KMS-11 (cell line): ENCODE measurements at regions not wholly inside any gene's neighbourhood (a gene's known extent, or its start where the extent isn't known, plus 50 kb on each side); places are given as distances from the start of the nearest gene placed in this dataset.

ENCODE experiments used
- H2AFZ ChIP-seq: fragments of 200-600 bp; sonication (generic); 2 replicates; pipeline ENCODE4 v1.6.1; 2016; ENCODE audit warnings: antibody characterized with exemption, mixed run types, low read depth
- H3K27ac ChIP-seq: fragments of 200-600 bp; sonication (generic); 2 replicates; pipeline ENCODE4 v1.6.1; 2016; ENCODE audit warnings: mild to moderate bottlenecking, mixed run types
- H3K27me3 ChIP-seq: fragments of 200-600 bp; sonication (generic); 2 replicates; pipeline ENCODE4 v1.6.1; 2017; ENCODE audit warnings: mild to moderate bottlenecking, low read depth, mixed run types, moderate library complexity; ENCODE audit not compliant: insufficient read depth
- H3K36me3 ChIP-seq: fragments of 200-600 bp; sonication (generic); 2 replicates; pipeline ENCODE4 v1.6.1; 2017; ENCODE audit warnings: mild to moderate bottlenecking, mixed run types; ENCODE audit not compliant: insufficient read depth
- H3K4me1 ChIP-seq: fragments of 200-600 bp; sonication (generic); 2 replicates; pipeline ENCODE4 v1.6.1; 2016; ENCODE audit warnings: mild to moderate bottlenecking, low read depth, mixed run types; ENCODE audit not compliant: poor library complexity, severe bottlenecking
- H3K4me2 ChIP-seq: fragments of 200-600 bp; sonication (generic); 2 replicates; pipeline ENCODE4 v1.7.0; 2016; ENCODE audit warnings: mild to moderate bottlenecking, mixed run types
- H3K4me3 ChIP-seq: fragments of 200-600 bp; sonication (generic); IDR thresholded peaks from 2 replicates; pipeline ENCODE4 v1.6.1; 2017; ENCODE audit warnings: low read depth, low read length, mixed read lengths; ENCODE audit not compliant: insufficient read depth
- H3K79me2 ChIP-seq: fragments of 200-600 bp; sonication (generic); 2 replicates; pipeline ENCODE4 v1.6.1; 2016; ENCODE audit warnings: low read depth, mixed run types; ENCODE audit not compliant: insufficient read depth
- H3K9ac ChIP-seq: fragments of 200-600 bp; sonication (generic); 2 replicates; pipeline ENCODE4 v1.6.1; 2016; ENCODE audit warnings: mild to moderate bottlenecking, mixed run types
- H4K20me1 ChIP-seq: fragments of 200-600 bp; sonication (generic); 2 replicates; pipeline ENCODE4 v1.6.1; 2016; ENCODE audit warnings: mild to moderate bottlenecking, mixed run types; ENCODE audit not compliant: insufficient read depth
- CTCF ChIP-seq: fragments of 200-600 bp; sonication (generic); conservative IDR thresholded peaks from 2 replicates; pipeline ENCODE4 v1.6.1; 2017; ENCODE audit warnings: low read depth, mild to moderate bottlenecking, antibody characterized with exemption, low read length, moderate library complexity, mixed read lengths

GRCh38 chr6:49003348-49003747, 459.7 kb downstream of the MMUT start:
- no peak overlapping the region for H3K27ac ChIP-seq
- H3K4me3 ChIP-seq: no peak overlapping the region
- H3K36me3 ChIP-seq: no peaks in the 10 kb centered on the region
- H3K27me3 ChIP-seq: no peaks in the 10 kb centered on the region
- no peak overlapping the region for H3K4me2 ChIP-seq
- H3K4me1 ChIP-seq: no peaks in the 10 kb centered on the region
- no peaks in the 10 kb centered on the region for H3K79me2 ChIP-seq
- no peak overlapping the region for H3K9ac ChIP-seq
- no peak overlapping the region for H2AFZ ChIP-seq
- TF ChIP-seq CTCF: no peak
- no peaks in the 10 kb centered on the region for H4K20me1 ChIP-seq

DNA sequence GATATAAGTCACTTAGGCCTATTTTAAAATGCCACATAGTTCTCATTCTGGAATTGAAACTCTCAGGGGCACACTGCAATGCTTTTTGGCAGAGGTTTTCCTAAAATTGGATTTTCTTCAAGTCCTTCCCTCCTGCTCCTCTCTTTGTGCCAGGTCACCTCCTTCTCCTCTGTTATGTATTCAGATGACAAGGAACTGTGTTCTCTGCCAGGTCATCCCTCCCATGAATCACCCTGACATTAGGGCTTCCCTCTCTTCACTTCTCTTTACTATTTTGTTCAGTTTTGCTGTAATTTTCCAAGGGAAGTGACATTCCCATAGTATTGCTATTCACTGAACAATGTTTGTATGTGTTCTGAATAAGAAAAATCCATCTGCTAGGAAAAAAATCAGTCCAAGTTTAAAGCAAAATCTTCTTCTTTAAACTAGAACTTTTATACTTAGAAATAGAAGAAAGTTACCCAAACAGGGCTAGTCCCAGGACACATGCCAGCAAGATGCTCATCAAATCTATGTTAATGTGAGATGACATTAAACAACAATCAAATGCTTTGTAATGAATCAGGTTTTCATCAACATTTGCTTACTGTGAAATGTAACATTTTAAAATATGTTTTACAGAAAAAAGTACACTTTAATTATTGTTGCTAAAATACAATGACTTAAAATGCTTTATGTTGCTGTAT, 461.1 kb downstream of the MMUT start:
- Histone ChIP-seq H2AFZ (no peak overlapping the region), H3K27ac (no peak overlapping the region), H3K4me1 (no peaks in the 10 kb centered on the region), H4K20me1 (no peaks in the 10 kb centered on the region), H3K4me3 (no peak overlapping the region), H3K27me3 (no peaks in the 10 kb centered on the region), H3K36me3 (no peaks in the 10 kb centered on the region), H3K79me2 (no peaks in the 10 kb centered on the region), H3K9ac (no peak overlapping the region), H3K4me2 (no peak overlapping the region)
- TF ChIP-seq CTCF: no peak

DNA sequence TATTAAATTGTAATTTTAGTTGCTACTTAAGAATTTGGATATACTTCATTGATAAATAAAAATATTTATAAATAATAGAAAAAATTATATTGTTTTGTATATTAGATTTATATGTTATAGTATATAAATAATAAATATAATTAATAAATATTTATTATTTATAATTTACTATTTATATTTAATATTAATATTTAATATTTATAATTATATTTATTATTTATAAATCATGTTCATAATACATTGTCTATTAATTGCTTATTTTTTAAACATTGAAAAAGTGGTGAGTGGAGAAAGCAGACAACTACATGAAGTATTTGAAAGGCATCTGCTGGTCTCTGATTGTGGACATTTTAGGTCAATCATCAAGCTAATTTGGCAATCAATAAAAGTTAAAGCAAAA, 464.5 kb downstream of the MMUT start:
- Histone ChIP-seq H3K36me3 (no peaks in the 10 kb centered on the region), H2AFZ (no peak overlapping the region), H3K79me2 (no peaks in the 10 kb centered on the region), H4K20me1 (no peaks in the 10 kb centered on the region), H3K9ac (no peak overlapping the region), H3K4me1 (no peaks in the 10 kb centered on the region), H3K27ac (no peak overlapping the region), H3K4me2 (no peak overlapping the region), H3K27me3 (no peaks in the 10 kb centered on the region), H3K4me3 (no peak overlapping the region)
- TF ChIP-seq CTCF: no peak

DNA sequence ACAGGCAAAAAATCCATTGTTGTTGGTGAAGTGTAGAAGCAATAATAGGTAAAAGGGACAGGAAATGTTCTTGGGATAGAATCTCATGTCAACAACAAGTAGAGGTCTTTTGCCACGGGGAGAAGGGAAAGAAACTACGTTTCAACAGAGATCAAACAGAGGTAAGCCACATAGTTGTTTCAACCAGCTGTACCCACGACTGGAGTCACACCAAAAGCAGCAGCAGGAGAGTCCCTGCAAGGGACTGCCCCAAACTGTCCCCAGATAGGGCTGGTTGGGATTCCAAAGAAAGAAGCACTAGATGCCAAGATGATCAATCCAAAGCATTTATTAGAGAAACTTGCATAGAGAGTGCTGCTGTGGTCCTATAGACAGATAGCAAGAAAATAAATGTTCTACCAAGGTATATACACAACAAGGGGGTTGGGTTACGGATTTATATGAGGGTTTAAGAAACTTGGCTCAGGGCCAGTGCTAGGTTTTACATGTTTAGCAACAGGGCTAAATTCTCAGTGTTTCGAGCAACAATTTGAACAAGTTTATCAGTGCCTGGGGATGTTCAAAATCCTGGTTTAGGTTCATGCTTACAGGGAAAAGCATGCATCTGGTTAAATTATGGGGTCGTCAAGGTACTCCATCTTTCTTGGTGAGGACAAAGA, 466.5 kb downstream of the MMUT start:
- TF ChIP-seq CTCF: no peak
- H3K27ac ChIP-seq: no peak overlapping the region
- no peak overlapping the region for H2AFZ ChIP-seq
- no peaks in the 10 kb centered on the region for H3K79me2 ChIP-seq
- H3K4me3 ChIP-seq: no peak overlapping the region
- no peaks in the 10 kb centered on the region for H3K4me1 ChIP-seq
- H3K4me2 ChIP-seq: no peak overlapping the region
- no peaks in the 10 kb centered on the region for H3K36me3 ChIP-seq
- no peaks in the 10 kb centered on the region for H3K27me3 ChIP-seq
- H3K9ac ChIP-seq: no peak overlapping the region
- no peaks in the 10 kb centered on the region for H4K20me1 ChIP-seq
